ENCODE measurements at regions not wholly inside any gene's neighbourhood (a gene's known extent, or its start where the extent isn't known, plus 50 kb on each side); places are given as distances from the start of the nearest gene placed in this dataset.
"Not testable (repeated sequence)": the region's sequence is repeated elsewhere in the genome, so short reads cannot be mapped to it uniquely, and the experiment has no call there.

- DNase-seq, result no peak
Measured at GRCh38 chr1:29397981-29398380, 161.7 kb downstream of the PTPRU start.

DNA sequence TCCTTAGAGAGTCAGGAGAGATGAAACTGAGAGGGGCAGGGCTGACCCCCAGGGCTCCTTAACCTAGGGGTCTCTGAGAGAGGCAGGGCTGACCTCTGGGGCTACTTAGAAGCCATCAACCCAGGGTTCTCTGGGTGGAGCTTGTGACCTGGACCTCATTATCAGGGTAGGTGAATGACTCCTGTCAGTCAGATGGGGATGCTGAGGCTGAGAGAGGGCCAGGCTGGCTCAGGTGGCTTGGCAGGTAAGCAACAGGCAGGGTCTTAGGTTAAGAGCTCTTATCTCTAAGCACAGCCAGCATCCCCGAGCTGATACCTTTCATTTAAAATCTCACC lies 160.9 kb downstream of the PTPRU start:
- no peak for DNase-seq

GRCh38 chr1:29396438-29397255 lies 160.3 kb downstream of the PTPRU start:
- DNase-seq, result no peak

- no peak for DNase-seq
Measured at GRCh38 chr1:29395736-29396437, 159.6 kb downstream of the PTPRU start.

DNA sequence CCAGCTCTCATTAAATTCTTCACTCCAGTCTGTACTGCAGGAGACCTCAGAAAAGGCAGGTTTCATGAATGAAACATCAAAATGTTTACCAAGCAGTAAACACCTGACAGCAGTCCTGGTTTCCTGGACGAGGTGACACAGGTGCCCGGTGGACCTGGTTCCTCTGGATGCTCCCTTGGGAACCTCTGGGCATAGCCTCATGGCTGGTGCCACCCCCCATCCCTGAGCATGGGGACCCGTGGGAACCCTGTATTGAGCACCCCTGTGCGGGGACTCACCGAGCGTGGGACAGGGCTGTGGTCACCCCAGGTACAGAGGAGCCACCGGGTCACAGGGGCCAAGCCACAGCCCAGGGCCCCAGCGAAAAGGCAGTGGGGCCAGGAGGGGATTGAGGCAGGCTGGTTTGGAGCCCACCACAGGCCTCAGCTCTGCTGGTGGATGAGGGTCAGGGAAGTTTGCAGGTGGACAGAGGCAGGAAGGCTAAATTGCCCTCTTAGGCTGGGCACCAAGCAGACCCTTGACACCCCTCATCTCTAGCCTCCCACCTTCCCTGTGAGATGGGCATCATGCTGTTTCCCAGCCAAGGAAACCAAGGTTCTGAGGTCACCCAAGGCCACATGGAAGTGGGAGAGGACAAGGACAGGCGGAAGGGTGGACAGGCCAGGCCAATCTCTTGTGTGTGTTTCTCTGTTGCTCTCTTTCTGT lies 158.4 kb downstream of the PTPRU start:
- no peak for DNase-seq

DNA sequence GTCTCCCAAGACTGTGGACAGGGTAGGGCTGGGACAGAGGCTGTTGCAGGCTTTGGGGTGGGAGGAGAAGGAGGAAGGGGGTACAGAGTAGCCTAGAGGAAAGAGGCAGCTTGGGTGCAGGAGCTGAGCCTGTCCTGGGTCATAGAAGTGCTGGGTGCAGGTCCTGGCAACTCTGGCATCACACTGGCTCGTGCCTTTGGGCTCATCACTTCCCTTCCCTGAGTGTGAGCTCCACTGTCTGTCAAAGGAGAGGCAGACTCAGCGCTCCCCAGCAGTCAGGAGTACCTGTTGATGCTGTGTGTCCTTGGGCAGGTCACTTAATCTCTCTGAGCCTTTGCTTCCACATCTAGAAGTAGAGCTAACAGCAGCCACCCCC lies 157.1 kb downstream of the PTPRU start:
- no peak for DNase-seq

GRCh38 chr1:29392486-29393450 lies 156.4 kb downstream of the PTPRU start:
- DNase-seq, result no peak

DNA sequence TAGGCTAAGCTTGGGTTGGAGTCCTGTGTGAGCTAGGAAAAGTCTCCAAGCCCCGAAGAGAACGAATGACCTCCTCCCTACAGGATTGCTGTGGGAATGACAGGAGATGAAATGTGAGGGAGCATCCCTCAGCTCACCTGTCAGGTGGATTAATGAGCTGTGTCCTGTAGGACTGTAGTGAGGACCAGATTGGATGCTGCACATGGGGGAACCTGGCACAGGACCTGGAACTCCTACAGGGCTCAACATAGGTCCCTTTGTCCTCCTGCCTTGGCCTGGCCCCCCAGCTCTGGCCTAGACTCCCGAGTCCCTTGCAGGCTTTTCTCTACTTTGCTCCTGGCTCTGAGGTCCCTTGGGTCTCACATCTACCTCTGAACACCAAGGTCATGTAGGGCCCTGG lies 155.7 kb downstream of the PTPRU start:
- DNase-seq, result no peak

DNA sequence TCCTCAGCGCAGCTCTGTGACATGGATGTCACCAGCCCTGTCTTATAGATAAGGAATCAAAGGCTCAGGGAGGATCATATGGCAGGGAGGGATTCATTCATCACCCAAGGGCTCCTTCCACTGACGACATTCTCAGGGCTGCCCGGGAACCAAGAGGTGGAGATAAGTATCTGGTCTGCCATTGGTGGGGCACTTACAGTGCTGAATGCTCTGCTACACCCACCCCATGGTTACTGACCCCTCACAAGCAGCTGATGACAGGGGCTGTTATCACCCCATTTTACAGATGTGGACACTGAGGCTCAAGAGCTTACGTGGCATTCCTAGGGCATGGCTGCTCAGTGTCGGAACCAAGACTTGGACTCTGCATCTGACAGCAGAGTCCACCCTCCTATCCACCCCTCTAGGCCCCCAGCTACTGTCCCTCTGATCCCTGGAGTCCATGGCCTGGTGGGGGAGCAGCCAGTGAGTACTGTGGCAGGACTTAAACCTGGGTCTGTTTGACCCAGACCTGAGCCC lies 155.1 kb downstream of the PTPRU start:
- DNase-seq, result no peak

DNA sequence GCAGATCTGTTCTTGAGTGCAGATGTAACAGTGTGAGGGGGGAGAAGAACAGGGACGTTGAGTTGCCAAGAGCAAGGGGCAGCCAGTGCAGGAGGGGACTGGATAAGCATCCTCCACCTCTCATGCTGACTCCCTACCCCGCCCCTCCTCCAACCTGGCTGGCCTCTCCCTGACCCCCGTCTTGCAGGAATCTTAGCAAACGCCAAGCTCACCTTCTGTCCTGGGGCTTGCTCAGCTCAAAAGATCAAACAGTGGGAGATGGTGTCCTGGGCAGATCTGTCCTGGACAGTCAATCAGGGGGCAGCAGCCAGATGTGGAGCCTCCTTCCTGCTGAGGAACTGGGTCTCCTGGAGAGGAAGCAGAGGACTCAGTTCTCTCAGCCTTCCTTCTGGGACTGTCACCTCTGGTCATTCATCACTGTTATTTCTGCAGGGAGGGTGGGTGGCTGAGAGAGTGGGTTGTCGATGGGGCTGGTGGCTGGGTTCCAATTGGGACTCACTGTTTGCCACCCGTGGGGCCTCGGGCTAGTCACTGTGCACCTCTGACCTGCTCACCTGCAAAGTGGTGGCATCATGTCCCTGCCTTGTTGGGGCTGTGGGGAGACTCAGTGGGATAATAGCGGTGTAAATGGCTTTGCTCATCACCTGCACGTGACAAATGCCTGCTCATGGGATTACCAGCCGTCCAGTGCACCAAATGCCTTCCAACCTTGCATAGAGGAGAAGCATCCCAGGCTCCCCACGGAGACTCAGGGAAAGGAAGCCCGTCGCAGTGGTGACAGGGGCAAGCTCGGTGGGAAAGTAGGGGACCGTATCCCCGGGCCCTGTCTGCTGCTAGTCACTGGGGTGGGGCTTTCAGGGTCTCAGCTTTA lies 154.4 kb downstream of the PTPRU start:
- DNase-seq, result no peak

DNA sequence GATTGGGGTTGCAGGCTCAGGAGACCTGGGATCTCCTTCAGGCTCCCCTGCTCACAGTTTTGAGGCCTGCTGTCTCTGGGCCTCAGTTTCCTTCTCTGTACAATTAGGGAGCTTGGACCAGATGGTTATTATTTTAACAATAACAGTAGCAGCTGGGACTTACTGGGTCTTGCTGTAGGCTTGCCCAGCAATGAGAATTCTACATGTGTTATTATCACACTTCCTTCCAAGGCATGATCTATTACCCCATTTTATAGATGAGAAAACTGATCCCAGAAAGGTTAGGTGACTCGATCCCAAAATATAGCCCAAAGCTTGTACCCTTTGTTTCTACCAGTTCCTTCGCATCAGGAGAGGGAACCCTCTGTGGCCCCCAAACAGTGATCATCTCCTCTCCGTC lies 153.8 kb downstream of the PTPRU start:
- no peak for DNase-seq

GRCh38 chr1:29389533-29390041 lies 153.3 kb downstream of the PTPRU start:
- DNase-seq, result no peak

DNA sequence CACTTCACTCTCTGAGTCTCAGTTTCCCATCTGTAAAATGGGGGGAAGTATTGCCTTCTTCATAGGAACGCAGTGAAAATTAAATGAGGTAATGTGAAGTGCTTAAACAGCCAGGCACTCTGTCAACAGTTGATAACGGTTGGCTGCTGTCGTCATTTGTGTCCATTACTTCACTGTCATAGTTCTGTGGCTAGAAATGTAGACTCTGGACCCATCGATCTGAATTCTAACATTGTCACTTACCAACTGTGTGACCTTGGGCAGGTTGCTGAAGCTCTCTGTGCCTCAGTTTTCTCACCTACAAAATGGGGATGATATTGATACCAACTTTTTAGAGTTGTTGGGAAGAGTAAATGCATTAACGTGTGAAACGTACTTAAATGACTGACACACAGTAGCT lies 152.6 kb downstream of the PTPRU start:
- no peak for DNase-seq

DNA sequence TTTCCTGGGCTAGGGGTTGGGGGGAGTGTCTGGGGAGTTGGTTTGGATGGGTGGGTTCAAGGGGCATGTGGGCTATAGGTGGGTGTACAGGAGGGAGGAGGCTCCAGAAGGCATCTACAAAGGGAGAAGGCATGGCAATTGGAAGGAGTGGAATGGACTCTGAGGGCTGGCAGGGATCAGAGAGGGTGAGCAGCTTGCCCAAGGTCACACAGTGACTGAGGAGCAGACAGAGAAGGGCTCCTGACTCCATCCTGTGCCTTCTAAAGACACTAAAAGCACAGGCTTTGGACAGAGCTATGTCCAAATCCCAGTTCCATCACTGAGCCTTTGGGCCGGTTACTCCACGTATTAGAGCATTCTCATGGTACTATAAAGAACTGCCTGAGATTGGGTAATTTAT lies 151.8 kb downstream of the PTPRU start:
- no peak for DNase-seq

- no peak for DNase-seq
Measured at GRCh38 chr1:29387210-29387609, 150.9 kb downstream of the PTPRU start.

- not testable (repeated sequence) for DNase-seq
Measured at GRCh38 chr1:29386453-29386852, 150.1 kb downstream of the PTPRU start.

DNA sequence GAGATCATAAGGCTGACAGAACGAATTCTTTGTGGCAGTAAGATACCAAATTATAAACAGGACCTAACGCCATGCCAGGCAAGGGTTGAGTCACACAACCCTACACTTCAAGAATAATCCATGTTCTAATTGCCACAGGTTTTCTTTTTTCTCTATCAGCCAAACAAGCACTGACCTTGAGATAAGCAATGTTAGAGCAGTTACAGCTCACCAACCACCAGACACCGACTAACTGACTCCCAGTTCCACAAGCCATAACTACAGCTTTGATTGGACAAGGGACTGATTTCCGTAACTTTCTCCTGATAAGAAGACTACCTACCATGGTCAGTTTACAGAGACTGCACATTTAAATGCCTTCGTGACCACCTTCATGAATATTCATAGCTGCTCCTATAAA lies 149.6 kb downstream of the PTPRU start:
- no peak for DNase-seq

DNA sequence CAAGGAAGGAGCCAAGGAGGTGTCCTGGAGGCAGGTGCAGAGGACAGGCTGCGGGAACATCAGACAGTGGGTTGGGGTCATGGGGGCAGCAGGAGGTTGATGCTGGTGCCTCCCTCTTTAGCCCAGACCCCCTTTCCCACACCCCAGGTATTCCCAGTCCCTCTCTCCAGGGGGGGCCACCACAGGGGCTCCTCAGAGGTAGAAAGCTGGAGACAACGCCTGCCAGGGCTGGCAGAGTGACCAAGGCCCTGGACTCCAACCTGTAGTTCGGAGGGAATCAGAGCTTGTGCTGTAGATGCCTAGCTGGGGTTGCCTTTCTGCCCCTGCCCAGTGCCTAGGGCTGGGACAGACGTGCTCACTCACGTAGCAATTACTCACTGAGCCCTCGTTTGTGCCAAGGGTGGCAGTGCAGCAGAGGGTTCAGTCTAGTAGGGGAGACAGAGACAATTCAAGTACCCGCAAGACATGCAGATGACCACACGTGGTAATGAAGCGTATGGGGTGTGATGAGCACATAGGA lies 148.2 kb downstream of the PTPRU start:
- DNase-seq, result no peak

DNA sequence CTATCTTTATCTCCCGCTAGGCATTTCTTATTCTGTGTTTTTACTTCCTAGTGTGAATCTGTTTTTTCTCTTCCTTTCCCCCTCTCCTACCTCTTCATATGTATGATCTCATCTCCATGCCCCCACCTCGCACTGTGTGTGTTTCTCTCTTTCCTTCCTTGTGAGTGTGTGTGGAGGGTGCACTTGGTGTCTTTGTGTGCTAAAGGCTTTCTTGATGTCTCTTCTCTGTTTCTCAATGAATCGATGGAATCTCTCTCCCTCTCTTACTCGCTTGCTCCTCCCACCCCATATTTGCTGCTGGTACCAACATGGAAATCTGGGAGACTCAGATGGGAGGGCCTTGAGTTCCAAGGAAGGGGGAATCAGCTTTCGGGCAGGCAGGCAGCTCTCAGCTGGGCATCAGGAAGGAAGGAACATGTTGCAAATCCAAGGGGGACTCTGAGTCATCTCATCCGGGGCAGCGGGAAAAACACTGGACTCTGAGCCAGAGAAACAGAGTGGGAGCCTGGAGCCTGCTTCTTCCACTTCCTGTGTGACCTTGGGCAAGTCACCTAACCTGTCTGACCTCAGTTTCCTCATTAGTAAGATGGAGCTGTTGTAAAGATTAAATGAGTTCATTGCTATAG lies 147.5 kb downstream of the PTPRU start:
- no peak for DNase-seq

All from CD4-positive, alpha-beta T cell treated with Interleukin-12 subunit alpha and Interleukin-12 subunit beta, for 1 hour (primary cell).